PC-3 (cell line): ENCODE measurements at regions not wholly inside any gene's neighbourhood (a gene's known extent, or its start where the extent isn't known, plus 50 kb on each side); places are given as distances from the start of the nearest gene placed in this dataset.

Experiments
- EZH2 ChIP-seq: fragments of 300-600 bp; sonication (generic); IDR thresholded peaks from one replicate; pipeline ENCODE4 v1.6.1; 2017; ENCODE audit warnings: antibody characterized with exemption, mild to moderate bottlenecking, low read length; ENCODE audit not compliant: unreplicated experiment
- TF ChIP-seq, protein P1 (sequence below): fragments of 300-600 bp; sonication (generic); conservative IDR thresholded peaks from 2 replicates; pipeline ENCODE4 v1.5.1; 2017; ENCODE audit warnings: antibody characterized with exemption, low read depth, mild to moderate bottlenecking, low read length

DNA sequence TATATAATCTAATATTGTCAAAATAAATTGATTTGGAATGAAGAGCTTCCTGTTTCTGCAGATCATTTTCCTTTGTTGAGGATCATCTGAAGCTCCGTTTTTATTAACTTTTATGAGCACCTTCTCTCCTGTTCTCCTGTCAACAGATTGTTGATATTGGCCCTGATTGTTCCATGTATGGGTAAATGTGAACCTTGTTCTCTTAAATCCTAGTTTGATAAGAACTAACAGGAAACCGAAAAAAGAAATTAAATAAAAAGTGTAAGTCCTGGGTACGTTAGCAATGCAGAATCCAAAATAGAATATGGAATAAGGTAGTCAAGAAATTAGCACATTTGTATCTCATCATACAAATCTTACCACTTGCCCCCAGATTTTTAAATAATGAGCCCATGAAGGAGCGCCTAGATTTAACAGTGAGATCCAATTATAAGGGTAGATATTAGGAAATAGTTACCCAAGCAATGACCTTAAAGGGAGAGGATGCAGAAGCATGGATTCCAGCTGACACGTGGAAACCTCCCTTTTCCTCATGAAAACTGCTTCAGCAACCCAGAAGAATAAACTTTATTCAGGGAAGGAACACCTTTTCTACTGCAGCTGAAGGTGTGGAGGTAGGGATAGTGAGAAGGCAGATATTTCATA lies 80.8 kb upstream of the PIK3R1 start:
- TF ChIP-seq, protein P1, sequence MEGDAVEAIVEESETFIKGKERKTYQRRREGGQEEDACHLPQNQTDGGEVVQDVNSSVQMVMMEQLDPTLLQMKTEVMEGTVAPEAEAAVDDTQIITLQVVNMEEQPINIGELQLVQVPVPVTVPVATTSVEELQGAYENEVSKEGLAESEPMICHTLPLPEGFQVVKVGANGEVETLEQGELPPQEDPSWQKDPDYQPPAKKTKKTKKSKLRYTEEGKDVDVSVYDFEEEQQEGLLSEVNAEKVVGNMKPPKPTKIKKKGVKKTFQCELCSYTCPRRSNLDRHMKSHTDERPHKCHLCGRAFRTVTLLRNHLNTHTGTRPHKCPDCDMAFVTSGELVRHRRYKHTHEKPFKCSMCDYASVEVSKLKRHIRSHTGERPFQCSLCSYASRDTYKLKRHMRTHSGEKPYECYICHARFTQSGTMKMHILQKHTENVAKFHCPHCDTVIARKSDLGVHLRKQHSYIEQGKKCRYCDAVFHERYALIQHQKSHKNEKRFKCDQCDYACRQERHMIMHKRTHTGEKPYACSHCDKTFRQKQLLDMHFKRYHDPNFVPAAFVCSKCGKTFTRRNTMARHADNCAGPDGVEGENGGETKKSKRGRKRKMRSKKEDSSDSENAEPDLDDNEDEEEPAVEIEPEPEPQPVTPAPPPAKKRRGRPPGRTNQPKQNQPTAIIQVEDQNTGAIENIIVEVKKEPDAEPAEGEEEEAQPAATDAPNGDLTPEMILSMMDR: no peak
- TF ChIP-seq EZH2: no peak
